Right atrium auricular region (tissue), 2 donors: ENCODE measurements at regions not wholly inside any gene's neighbourhood (a gene's known extent, or its start where the extent isn't known, plus 50 kb on each side); places are given as distances from the start of the nearest gene placed in this dataset.

Experiments used
- DNase-seq: peaks from one replicate; pipeline ENCODE4 v3.0.0-alpha.2; 2019; ENCODE audit warnings: low spot score
- H3K27ac ChIP-seq, 2 donors: fragments of 200-600 bp; sonication (generic); 1 replicate in 1 of 2; 2 replicates in 1 of 2; pipeline ENCODE4 v1.5.1; 2016 to 2019
- H3K27me3 ChIP-seq, 2 donors: fragments of 200-600 bp; sonication (generic); one replicate each; pipeline versions ENCODE4 v1.5.1 to v1.6.0; 2017 to 2019
- H3K36me3 ChIP-seq: fragments of 200-600 bp; sonication (generic); one replicate; pipeline ENCODE4 v1.5.1; 2016
- H3K4me1 ChIP-seq, 2 donors: fragments of 200-600 bp; sonication (generic); one replicate each; pipeline versions ENCODE4 v1.5.1 to v1.6.0; 2017 to 2019
- H3K4me3 ChIP-seq, 2 donors: fragments of 200-600 bp; sonication (generic); 1 replicate in 1 of 2; 2 replicates in 1 of 2; pipeline ENCODE4 v1.5.1; 2017 to 2019; ENCODE audit warnings: mild to moderate bottlenecking in 1 of 2, moderate library complexity in 1 of 2
- H3K9me3 ChIP-seq, 2 donors: fragments of 200-600 bp; sonication (generic); one replicate each; pipeline ENCODE4 v1.5.1; 2019
- CTCF ChIP-seq, 2 donors: fragments of 200-600 bp; sonication (generic); IDR thresholded peaks; one replicate each; pipeline ENCODE4 v1.5.1; 2019; ENCODE audit warnings: antibody characterized with exemption in 2 of 2

GRCh38 chr10:6333973-6334372 is 131.2 kb downstream of the PFKFB3 start:
- Histone ChIP-seq H3K27ac (no peak overlapping the region), H3K36me3 (no peaks in the 10 kb centered on the region), H3K9me3 (no peaks in the 10 kb centered on the region), H3K4me1 (no peaks in the 10 kb centered on the region), H3K4me3 (no peak overlapping the region), H3K27me3 (no peaks in the 10 kb centered on the region)
- DNase-seq, result no peak
- TF ChIP-seq CTCF (IDR thresholded peaks at IDR 0.05), result no peak

GRCh38 chr10:6336016-6336415 is 133.3 kb downstream of the PFKFB3 start:
- H3K9me3 ChIP-seq, result no peaks in the 10 kb centered on the region
- TF ChIP-seq CTCF (IDR thresholded peaks at IDR 0.05), result no peak
- no peaks in the 10 kb centered on the region for H3K4me1 ChIP-seq
- no peak overlapping the region for H3K4me3 ChIP-seq
- H3K27me3 ChIP-seq, result no peaks in the 10 kb centered on the region
- no peak overlapping the region for H3K27ac ChIP-seq
- H3K36me3 ChIP-seq, result no peaks in the 10 kb centered on the region
- DNase-seq, result no peak

- Histone ChIP-seq H3K36me3 (no peaks in the 10 kb centered on the region), H3K4me3 (no peak overlapping the region), H3K9me3 (no peaks in the 10 kb centered on the region), H3K4me1 (no peaks in the 10 kb centered on the region), H3K27me3 (no peaks in the 10 kb centered on the region), H3K27ac (no peak overlapping the region)
- no peak for DNase-seq
- no peak for TF ChIP-seq CTCF (IDR thresholded peaks at IDR 0.05)
Observed at GRCh38 chr10:6337382-6337781, 134.7 kb downstream of the PFKFB3 start.

GRCh38 chr10:6338361-6338760 is 135.6 kb downstream of the PFKFB3 start:
- Histone ChIP-seq H3K9me3 (no peaks in the 10 kb centered on the region), H3K36me3 (no peaks in the 10 kb centered on the region), H3K4me1 (no peaks in the 10 kb centered on the region), H3K27me3 (no peaks in the 10 kb centered on the region), H3K4me3 (no peak overlapping the region), H3K27ac (no peak overlapping the region)
- no peak for DNase-seq
- TF ChIP-seq CTCF (IDR thresholded peaks at IDR 0.05), result no peak

- no peak for DNase-seq
- TF ChIP-seq CTCF (IDR thresholded peaks at IDR 0.05), result no peak
- H3K9me3 ChIP-seq, result no peaks in the 10 kb centered on the region
- no peaks in the 10 kb centered on the region for H3K36me3 ChIP-seq
- H3K27me3 ChIP-seq, result no peaks in the 10 kb centered on the region
- no peak overlapping the region for H3K27ac ChIP-seq
- H3K4me1 ChIP-seq, result no peaks in the 10 kb centered on the region
- no peak overlapping the region for H3K4me3 ChIP-seq
Observed at GRCh38 chr10:6339891-6340290, 137.2 kb downstream of the PFKFB3 start.

- H3K27me3 ChIP-seq, result no peaks in the 10 kb centered on the region
Observed at GRCh38 chr10:6342096-6342685, 139.5 kb downstream of the PFKFB3 start.

More at GRCh38 chr10:6342096-6342685, 139.5 kb downstream of the PFKFB3 start:
- no peaks in the 10 kb centered on the region for H3K4me1 ChIP-seq
- no peak for DNase-seq
- H3K27ac ChIP-seq, result no peak overlapping the region
- H3K4me3 ChIP-seq, result no peak overlapping the region
- TF ChIP-seq CTCF (IDR thresholded peaks at IDR 0.05), result no peak
- H3K9me3 ChIP-seq, result no peaks in the 10 kb centered on the region
- H3K36me3 ChIP-seq, result no peaks in the 10 kb centered on the region
